GM12878 (cell line): ENCODE measurements at regions not wholly inside any gene's neighbourhood (a gene's known extent, or its start where the extent isn't known, plus 50 kb on each side); places are given as distances from the start of the nearest gene placed in this dataset.

Source experiments
- ATAC-seq: fragments of 200-7000 bp; cut with Tn5 transposase; 3 replicates; pipeline ENCODE4 v1.9.1; 2020; ENCODE audit warnings: mild to moderate bottlenecking, moderate library complexity
- BruUV-seq: library from RNA; stranded (reverse); fragments of 400-500 nt; replicated peaks from 2 replicates; lab custom pipeline; 2021; lab: Mats Ljungman, UMichigan
- CTCF ChIA-PET: fragments of 300-600 bp; sonication (Branson Sonifier 250); formaldehyde crosslinking; extraction: SDS; loops from one replicate; lab custom pipeline; 2021; ENCODE audit warnings: inconsistent platforms; lab: Yijun Ruan, JAX
- POLR2A ChIA-PET: fragments of 350-600 bp; formaldehyde crosslinking; extraction: SDS; loops from one replicate; lab custom pipeline; 2021; ENCODE audit warnings: inconsistent platforms; lab: Charles Lee
- RAD21 ChIA-PET: fragments of 300-600 bp; sonication (Branson Sonifier 250); formaldehyde crosslinking; loops from one replicate; lab custom pipeline; 2023; ENCODE audit warnings: antibody characterized with exemption; ENCODE audit not compliant: unreplicated experiment; lab: Charles Lee
- SMC1A ChIA-PET: fragments of 300-600 bp; sonication (Branson Sonifier 250); formaldehyde crosslinking; loops from one replicate; lab custom pipeline; 2023; ENCODE audit not compliant: unreplicated experiment, uncharacterized antibody; lab: Charles Lee
- DNase-seq: peaks from one replicate; pipeline ENCODE4 v3.0.0-alpha.2; 2011; ENCODE audit warnings: low read depth, low spot score
- FAIRE-seq: peaks from 3 replicates; lab custom pipeline; 2011; peaks lifted over from hg19 to GRCh38; lab: Jason Lieb, UNC
- H2AFZ ChIP-seq: 2 replicates; pipeline ENCODE4 v1.6.0; 2011; ENCODE audit warnings: low read depth, low read length, control low read depth; ENCODE audit not compliant: control insufficient read depth
- H3K27ac ChIP-seq: 2 replicates; pipeline ENCODE4 v1.5.1; 2011; ENCODE audit warnings: control low read depth; ENCODE audit not compliant: control insufficient read depth, insufficient read depth
- H3K27me3 ChIP-seq, 2 experiments: replicated peaks in 1 of 2; 2 replicates each; pipeline versions ENCODE4 v1.6.0 to v1.6.1; 2011; ENCODE audit warnings: low read length in 1 of 2; ENCODE audit not compliant: control insufficient read depth in 2 of 2, insufficient read depth in 2 of 2
- H3K36me3 ChIP-seq, 2 experiments: 2 replicates each; pipeline ENCODE4 v1.5.1; 2011; ENCODE audit warnings: low read length in 1 of 2; ENCODE audit not compliant: control insufficient read depth in 2 of 2, insufficient read depth in 2 of 2
- H3K4me1 ChIP-seq: 2 replicates; pipeline ENCODE4 v1.6.1; 2011; ENCODE audit warnings: mild to moderate bottlenecking, low read length, moderate library complexity, mixed read lengths; ENCODE audit not compliant: control insufficient read depth, insufficient read depth
- H3K4me2 ChIP-seq: 2 replicates; pipeline ENCODE4 v1.6.0; 2011; ENCODE audit warnings: control low read depth; ENCODE audit not compliant: control insufficient read depth, insufficient read depth
- H3K4me3 ChIP-seq: fragments of 200-600 bp; sonication (generic); 2 replicates; pipeline ENCODE4 v1.5.1; 2016
- H3K79me2 ChIP-seq: 2 replicates; pipeline ENCODE4 v1.6.0; 2011; ENCODE audit warnings: low read length; ENCODE audit not compliant: control insufficient read depth, insufficient read depth
- H3K9ac ChIP-seq: 2 replicates; pipeline ENCODE4 v1.8.0; 2011; ENCODE audit warnings: low read length, control low read depth, mixed read lengths; ENCODE audit not compliant: control insufficient read depth, insufficient read depth
- H3K9me3 ChIP-seq: replicated peaks from 3 replicates; pipeline ENCODE4 v1.5.1; 2011; ENCODE audit warnings: mild to moderate bottlenecking, low read length; ENCODE audit not compliant: control insufficient read depth, insufficient read depth
- H4K20me1 ChIP-seq: 2 replicates; pipeline ENCODE4 v1.6.0; 2011; ENCODE audit not compliant: control insufficient read depth, insufficient read depth
- CEBPB ChIP-seq, 2 experiments: fragments of 150-350 bp in 1 of 2; IDR thresholded peaks; 2 replicates each; pipeline ENCODE4 v1.6.1; 2012 to 2014; ENCODE audit warnings: low read depth in 2 of 2, low read length in 2 of 2, borderline replicate concordance in 1 of 2, inconsistent platforms in 1 of 2
- CHD1 ChIP-seq: IDR thresholded peaks from 2 replicates; pipeline ENCODE4 v1.6.1; 2012; ENCODE audit warnings: low read depth, low read length, improper control_type of control experiment
- CREB1 ChIP-seq: IDR thresholded peaks from 2 replicates; pipeline ENCODE4 v1.6.1; 2012; ENCODE audit warnings: low read depth, mild to moderate bottlenecking, inconsistent platforms
- CUX1 ChIP-seq: IDR thresholded peaks from 2 replicates; pipeline ENCODE4 v1.6.1; 2012; ENCODE audit warnings: improper control_type of control experiment, low read depth, low read length; ENCODE audit not compliant: insufficient replicate concordance
- EZH2 ChIP-seq: IDR thresholded peaks from 2 replicates; pipeline ENCODE4 v1.6.1; 2012; ENCODE audit warnings: low read depth, mild to moderate bottlenecking, control low read depth, inconsistent platforms, low read length, borderline replicate concordance; ENCODE audit not compliant: control insufficient read depth
- IKZF1 ChIP-seq: fragments of 450-650 bp; conservative IDR thresholded peaks from 2 replicates; pipeline ENCODE4 v1.6.1; 2017; ENCODE audit warnings: antibody characterized with exemption, mild to moderate bottlenecking
- MAX ChIP-seq: IDR thresholded peaks from 2 replicates; pipeline ENCODE4 v1.6.1; 2012; ENCODE audit warnings: low read depth, low read length, improper control_type of control experiment
- SIX5 ChIP-seq: IDR thresholded peaks from 2 replicates; pipeline ENCODE4 v1.6.1; 2011; ENCODE audit warnings: mild to moderate bottlenecking, low read depth, low read length, moderate library complexity; ENCODE audit not compliant: severe bottlenecking
- SMAD5 ChIP-seq: IDR thresholded peaks from 2 replicates; pipeline ENCODE4 v1.6.1; 2016; ENCODE audit warnings: antibody characterized with exemption, low read depth
- SREBF2 ChIP-seq: IDR thresholded peaks from 2 replicates; pipeline ENCODE4 v1.6.1; 2012; ENCODE audit warnings: mild to moderate bottlenecking, low read length
- TARDBP ChIP-seq: IDR thresholded peaks from 2 replicates; pipeline ENCODE4 v1.6.1; 2016; ENCODE audit warnings: borderline replicate concordance
- TCF3 ChIP-seq: IDR thresholded peaks from 2 replicates; pipeline ENCODE4 v1.6.1; 2012; ENCODE audit warnings: low read depth, mild to moderate bottlenecking, low read length, borderline replicate concordance; ENCODE audit not compliant: insufficient read depth
- USF1 ChIP-seq: IDR thresholded peaks from 2 replicates; pipeline ENCODE4 v1.6.1; 2011; ENCODE audit warnings: borderline replicate concordance, low read depth, mild to moderate bottlenecking, moderate library complexity, mixed read lengths, low read length; ENCODE audit not compliant: insufficient read depth; ENCODE audit errors: extremely low read length
- ZNF207 ChIP-seq: fragments of 450-650 bp; IDR thresholded peaks from 2 replicates; pipeline ENCODE4 v1.6.1; 2014; ENCODE audit warnings: antibody characterized with exemption, mild to moderate bottlenecking, borderline replicate concordance
- WGBS: methylation state at CpG from one replicate; pipeline ENCODE4 v1.1.6; 2016; ENCODE audit warnings: low lambda C conversion rate; ENCODE audit not compliant: insufficient replicate concordance, insufficient coverage; ENCODE audit errors: missing lambda C conversion rate; 5-methylcytosine and 5-hydroxymethylcytosine counted together
- in situ Hi-C: fragments of 300-500 bp; cut with MboI; formaldehyde crosslinking; loops from 9 replicates; pipeline ENCODE4 v1.14.3; 2018; ENCODE audit warnings: mixed read lengths
- intact Hi-C: fragments of 100-400 bp; cut with micrococcal nuclease; formaldehyde crosslinking; loops from one replicate; pipeline ENCODE4 v1.14.2; 2022; ENCODE audit not compliant: unreplicated experiment

GRCh38 chr2:156385242-156385641 is 50.9 kb upstream of the GPD2 start:
- TF ChIP-seq TARDBP (no peak), SIX5 (no peak), TCF3 (no peak), CHD1 (no peak), SREBF2 (no peak), CUX1 (no peak), ZNF207 (no peak), IKZF1 (no peak), USF1 (no peak), EZH2 (no peak), MAX (no peak), CEBPB (IDR thresholded peaks at IDR 0.05; ENCODE audit: borderline replicate concordance in 1 of 2, low read depth in 2 of 2, low read length in 2 of 2) (no peak), SMAD5 (no peak), CREB1 (no peak)
- FAIRE-seq (no peak), DNase-seq (no peak), ATAC-seq (no peak)
- Histone ChIP-seq H3K27me3 (no peaks in the 10 kb centered on the region), H3K79me2 (no peaks in the 10 kb centered on the region), H3K4me2 (no peak overlapping the region), H3K9me3 (no peaks in the 10 kb centered on the region), H2AFZ (no peak overlapping the region), H3K4me3 (no peak overlapping the region), H3K9ac (no peak overlapping the region), H3K36me3 (no peaks in the 10 kb centered on the region), H3K27ac (no peak overlapping the region), H4K20me1 (no peaks in the 10 kb centered on the region), H3K4me1 (peaks cover 7% of the 10 kb centered on the region)
- ChIA-PET CTCF (interaction anchor here (1.3 to 1.8 kb wide), 3 partner anchors 10 to 204 kb away, joined by 5 to 9 read pairs (median 6); no protein-coding TSS in a partner anchor), POLR2A (interaction anchor here (0.8 to 3.1 kb wide), 4 partner anchors 43 to 178 kb away, joined by 3 to 8 read pairs (median 4); no protein-coding TSS in a partner anchor), SMC1A (interaction anchor here (0.8 to 2.7 kb wide), 10 partner anchors 10 to 90 kb away, joined by 3 to 21 read pairs (median 4); no protein-coding TSS in a partner anchor), RAD21 (interaction anchor here (0.6 to 1.4 kb wide), 2 partner anchors 49 to 205 kb away, joined by 3 read pairs; no protein-coding TSS in a partner anchor)
- BruUV-seq = no TSS peak
- 32% methylated on average over 3 of the region's 3 CpGs for WGBS
- intact Hi-C loops (no loop called here), in situ Hi-C loops (no loop called here)
